Loucy (cell line): ENCODE measurements at regions not wholly inside any gene's neighbourhood (a gene's known extent, or its start where the extent isn't known, plus 50 kb on each side); places are given as distances from the start of the nearest gene placed in this dataset.

Source experiments
- EZH2phosphoT487 ChIP-seq: fragments of 200-600 bp; IDR thresholded peaks from 2 replicates; pipeline ENCODE4 v1.6.1; 2018; ENCODE audit warnings: antibody characterized with exemption, mild to moderate bottlenecking, moderate library complexity, borderline replicate concordance
- TF ChIP-seq, protein P1 (sequence below): fragments of 200-600 bp; sonication (generic); conservative IDR thresholded peaks from 2 replicates; pipeline ENCODE4 v1.5.1; 2014; ENCODE audit warnings: mild to moderate bottlenecking, antibody characterized with exemption, low read length

DNA sequence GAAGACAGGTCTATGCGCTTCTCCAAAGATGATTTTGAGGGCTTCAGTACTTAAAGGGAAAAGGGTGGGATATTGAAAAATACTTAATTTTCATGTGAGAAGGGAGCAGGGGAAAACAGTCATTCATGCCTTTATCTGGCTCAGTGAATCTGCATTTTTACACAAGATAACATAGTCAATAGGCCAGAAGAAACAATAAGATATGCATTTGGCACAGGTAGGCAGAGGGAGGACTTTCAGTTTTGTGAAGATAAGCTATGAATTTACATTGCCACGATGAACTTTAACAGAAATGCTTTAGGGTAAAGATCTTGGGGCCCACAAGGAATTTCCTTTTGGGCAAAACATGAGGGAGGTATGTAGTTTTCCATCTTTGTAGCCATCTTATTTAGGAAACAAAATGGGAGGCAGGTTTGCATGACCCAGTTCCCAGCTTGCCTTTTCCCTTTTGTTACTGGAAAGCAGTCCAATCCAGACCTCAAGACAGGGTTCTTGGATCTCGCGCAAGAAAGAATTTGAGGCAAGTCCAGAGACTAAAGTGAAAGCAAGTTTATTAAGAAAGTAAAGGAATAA is 504.2 kb downstream of the IGSF11 start:
- TF ChIP-seq, protein P1, sequence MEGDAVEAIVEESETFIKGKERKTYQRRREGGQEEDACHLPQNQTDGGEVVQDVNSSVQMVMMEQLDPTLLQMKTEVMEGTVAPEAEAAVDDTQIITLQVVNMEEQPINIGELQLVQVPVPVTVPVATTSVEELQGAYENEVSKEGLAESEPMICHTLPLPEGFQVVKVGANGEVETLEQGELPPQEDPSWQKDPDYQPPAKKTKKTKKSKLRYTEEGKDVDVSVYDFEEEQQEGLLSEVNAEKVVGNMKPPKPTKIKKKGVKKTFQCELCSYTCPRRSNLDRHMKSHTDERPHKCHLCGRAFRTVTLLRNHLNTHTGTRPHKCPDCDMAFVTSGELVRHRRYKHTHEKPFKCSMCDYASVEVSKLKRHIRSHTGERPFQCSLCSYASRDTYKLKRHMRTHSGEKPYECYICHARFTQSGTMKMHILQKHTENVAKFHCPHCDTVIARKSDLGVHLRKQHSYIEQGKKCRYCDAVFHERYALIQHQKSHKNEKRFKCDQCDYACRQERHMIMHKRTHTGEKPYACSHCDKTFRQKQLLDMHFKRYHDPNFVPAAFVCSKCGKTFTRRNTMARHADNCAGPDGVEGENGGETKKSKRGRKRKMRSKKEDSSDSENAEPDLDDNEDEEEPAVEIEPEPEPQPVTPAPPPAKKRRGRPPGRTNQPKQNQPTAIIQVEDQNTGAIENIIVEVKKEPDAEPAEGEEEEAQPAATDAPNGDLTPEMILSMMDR, result no peak
- TF ChIP-seq EZH2phosphoT487, result no peak
